GM21717 (cell line): ENCODE measurements at regions not wholly inside any gene's neighbourhood (a gene's known extent, or its start where the extent isn't known, plus 50 kb on each side); places are given as distances from the start of the nearest gene placed in this dataset.
A peak's percentile ranks its signal among the peaks of the same experiment; 100 is the strongest.

Experiments used
- ATAC-seq: cut with Tn5 transposase; IDR thresholded peaks from one replicate; pipeline ENCODE4 v1.9.1; 2021; ENCODE audit warnings: mild to moderate bottlenecking, moderate library complexity; ENCODE audit not compliant: unreplicated experiment

- peak; percentile 57 for ATAC-seq
Measured at GRCh38 chr5:86971034-86971571, 296.6 kb upstream of the RASA1 start.

- no peak for ATAC-seq
Measured at GRCh38 chr5:86974955-86975354, 292.7 kb upstream of the RASA1 start.

GRCh38 chr5:86977190-86977589 lies 290.5 kb upstream of the RASA1 start:
- ATAC-seq, result no peak

GRCh38 chr5:86977808-86978207 lies 289.9 kb upstream of the RASA1 start:
- no peak for ATAC-seq

- peak; percentile 49 for ATAC-seq
Measured at GRCh38 chr5:86979811-86980411, 287.8 kb upstream of the RASA1 start.

- ATAC-seq, result no peak
Measured at GRCh38 chr5:86981898-86982297, 285.8 kb upstream of the RASA1 start.

- peak; percentile 66 for ATAC-seq
Measured at GRCh38 chr5:86983208-86983607, 284.5 kb upstream of the RASA1 start.

- ATAC-seq, result no peak
Measured at GRCh38 chr5:86986837-86987236, 280.8 kb upstream of the RASA1 start.

- ATAC-seq, result no peak
Measured at GRCh38 chr5:86997516-86997915, 270.2 kb upstream of the RASA1 start.

- ATAC-seq, result no peak
Measured at GRCh38 chr5:86999951-87000350, 267.7 kb upstream of the RASA1 start.

- no peak for ATAC-seq
Measured at GRCh38 chr5:87002485-87002884, 265.2 kb upstream of the RASA1 start.

GRCh38 chr5:87004101-87004500 lies 263.6 kb upstream of the RASA1 start:
- no peak for ATAC-seq

- no peak for ATAC-seq
Measured at GRCh38 chr5:87007737-87008136, 259.9 kb upstream of the RASA1 start.

GRCh38 chr5:87008751-87009560 lies 258.7 kb upstream of the RASA1 start:
- no peak for ATAC-seq

GRCh38 chr5:87010736-87011135 lies 256.9 kb upstream of the RASA1 start:
- ATAC-seq, result no peak

- no peak for ATAC-seq
Measured at GRCh38 chr5:87015901-87016300, 251.8 kb upstream of the RASA1 start.

- ATAC-seq, result peak; percentile 96
Measured at GRCh38 chr5:87020099-87020934, 247.4 kb upstream of the RASA1 start.

- no peak for ATAC-seq
Measured at GRCh38 chr5:87022415-87022814, 245.3 kb upstream of the RASA1 start.

- no peak for ATAC-seq
Measured at GRCh38 chr5:87027570-87027969, 240.1 kb upstream of the RASA1 start.

GRCh38 chr5:87029951-87030350 lies 237.7 kb upstream of the RASA1 start:
- no peak for ATAC-seq

- ATAC-seq, result no peak
Measured at GRCh38 chr5:87030699-87031098, 237.0 kb upstream of the RASA1 start.
